HepG2 (cell line): ENCODE measurements at regions not wholly inside any gene's neighbourhood (a gene's known extent, or its start where the extent isn't known, plus 50 kb on each side); places are given as distances from the start of the nearest gene placed in this dataset.
A peak's percentile ranks its signal among the peaks of the same experiment; 100 is the strongest.

Experiments used
- ATAC-seq: fragments of 200-7000 bp; cut with Tn5 transposase; 3 replicates; pipeline ENCODE4 v1.9.1; 2020; ENCODE audit warnings: mild to moderate bottlenecking, moderate library complexity
- BruUV-seq: library from RNA; stranded (reverse); fragments of 400-500 nt; replicated peaks from 2 replicates; lab custom pipeline; 2021; lab: Mats Ljungman, UMichigan
- CTCF ChIA-PET: fragments of 300-600 bp; formaldehyde crosslinking; extraction: SDS; loops from one replicate; lab custom pipeline; 2021; ENCODE audit warnings: low total read pairs, inconsistent platforms, low intra/inter-chr PET ratio; lab: Yijun Ruan, JAX
- POLR2A ChIA-PET: fragments of 350-600 bp; sonication (Branson Sonifier 250); formaldehyde crosslinking; loops from one replicate; lab custom pipeline; 2020; ENCODE audit warnings: antibody characterized with exemption, inconsistent platforms; lab: Yijun Ruan, JAX
- DNase-seq: peaks from one replicate; pipeline ENCODE4 v3.0.0-alpha.2; 2015; ENCODE audit warnings: low spot score
- FAIRE-seq: peaks from 3 replicates; lab custom pipeline; 2011; peaks lifted over from hg19 to GRCh38; lab: Jason Lieb, UNC
- H2AFZ ChIP-seq: one replicate; pipeline ENCODE4 v1.6.1; 2011; ENCODE audit warnings: low read length, inconsistent platforms
- H3K27ac ChIP-seq: fragments of 300-600 bp; 3 replicates; pipeline ENCODE4 v1.8.0; 2011; ENCODE audit warnings: mixed run types, mild to moderate bottlenecking, mixed read lengths, low read length, inconsistent platforms; ENCODE audit not compliant: insufficient read depth; ENCODE audit errors: extremely low read length
- H3K27me3 ChIP-seq, 2 experiments: fragments of 200-600 bp in 1 of 2; 2 replicates in 1 of 2; 3 replicates in 1 of 2; pipeline versions ENCODE4 v1.6.0 to v1.8.0; 2011; ENCODE audit warnings: low read length in 2 of 2, mild to moderate bottlenecking in 2 of 2, moderate library complexity in 2 of 2, inconsistent platforms in 1 of 2; ENCODE audit not compliant: insufficient read depth in 2 of 2, control insufficient read depth in 1 of 2
- H3K36me3 ChIP-seq, 2 experiments: fragments of 200-600 bp in 1 of 2; replicated peaks in 1 of 2; 2 replicates in 1 of 2; 3 replicates in 1 of 2; pipeline versions ENCODE4 v1.5.1 to v1.8.0; 2011; ENCODE audit warnings: low read length in 2 of 2, inconsistent platforms in 1 of 2; ENCODE audit not compliant: insufficient read depth in 2 of 2, control insufficient read depth in 1 of 2
- H3K4me1 ChIP-seq: 2 replicates; pipeline ENCODE4 v1.5.1; 2012; ENCODE audit warnings: low read length, inconsistent platforms; ENCODE audit not compliant: insufficient read depth
- H3K4me2 ChIP-seq: 2 replicates; pipeline ENCODE4 v1.6.0; 2011; ENCODE audit warnings: low read depth, low read length, inconsistent platforms
- H3K4me3 ChIP-seq, 3 experiments: fragments of 200-600 bp in 1 of 3; sonication (generic), shearing (Covaris generic) in 1 of 3; replicated peaks in 1 of 3; 2 replicates each; pipeline ENCODE4 v1.5.1; 2011 to 2016; ENCODE audit warnings: low read length in 3 of 3, inconsistent platforms in 2 of 3, low read depth in 2 of 3, mild to moderate bottlenecking in 2 of 3, control low read depth in 1 of 3, mixed read lengths in 1 of 3; ENCODE audit not compliant: insufficient read depth in 1 of 3
- H3K79me2 ChIP-seq: one replicate; pipeline ENCODE4 v1.6.1; 2011; ENCODE audit warnings: low read length, inconsistent platforms; ENCODE audit not compliant: insufficient read depth
- H3K9ac ChIP-seq: 2 replicates; pipeline ENCODE4 v1.6.0; 2011; ENCODE audit warnings: mild to moderate bottlenecking, low read depth, low read length, inconsistent platforms; ENCODE audit not compliant: insufficient read depth
- H3K9me3 ChIP-seq: 2 replicates; pipeline ENCODE4 v1.5.1; 2012; ENCODE audit warnings: mild to moderate bottlenecking, low read length
- H4K20me1 ChIP-seq: 2 replicates; pipeline ENCODE4 v1.6.0; 2011; ENCODE audit warnings: inconsistent platforms, mild to moderate bottlenecking, low read length, moderate library complexity; ENCODE audit not compliant: insufficient read depth
- MAFF ChIP-seq: IDR thresholded peaks from 2 replicates; pipeline ENCODE4 v1.6.1; 2011; ENCODE audit warnings: low read depth, low read length, improper control_type of control experiment
- MAFK ChIP-seq, 2 experiments: IDR thresholded peaks in 1 of 2; conservative IDR thresholded peaks in 1 of 2; 2 replicates each; pipeline ENCODE4 v1.6.1; 2011; ENCODE audit warnings: improper control_type of control experiment in 2 of 2, low read length in 2 of 2
- ZNF660 ChIP-seq: sonication (generic); formaldehyde crosslinking; IDR thresholded peaks from 2 replicates; pipeline ENCODE4 v1.5.1; 2020; ENCODE audit warnings: mild to moderate bottlenecking, low read depth, missing genetic modification reagents, borderline replicate concordance
- WGBS: methylation state at CpG from one replicate; pipeline ENCODE4 v1.1.6; 2017; ENCODE audit warnings: low lambda C conversion rate; 5-methylcytosine and 5-hydroxymethylcytosine counted together
- in situ Hi-C: cut with HindIII; loops from 2 replicates; pipeline ENCODE4 v1.10.0; 2017; ENCODE audit warnings: low pct_unique_long_range_greater_than_20kb; ENCODE audit not compliant: extremely low pct_ligation_motif_present
- intact Hi-C: fragments of 100-400 bp; cut with micrococcal nuclease; formaldehyde crosslinking; loops from one replicate; pipeline ENCODE4 v1.10.0; 2022; ENCODE audit not compliant: unreplicated experiment
- TF ChIP-seq, protein P1 (sequence below): sonication (generic); formaldehyde crosslinking; IDR thresholded peaks from 2 replicates; pipeline ENCODE4 v1.5.1; 2020; ENCODE audit warnings: missing genetic modification reagents, mild to moderate bottlenecking, borderline replicate concordance
- TF ChIP-seq, protein P2 (sequence below), 2 experiments: fragments of 450-650 bp in 1 of 2; sonication (generic) in 1 of 2; formaldehyde crosslinking in 1 of 2; IDR thresholded peaks; 2 replicates each; pipeline versions ENCODE4 v1.6.1 to v1.8.0; 2016 to 2022; ENCODE audit warnings: antibody characterized with exemption in 1 of 2, mild to moderate bottlenecking in 1 of 2, missing genetic modification reagents in 1 of 2

DNA sequence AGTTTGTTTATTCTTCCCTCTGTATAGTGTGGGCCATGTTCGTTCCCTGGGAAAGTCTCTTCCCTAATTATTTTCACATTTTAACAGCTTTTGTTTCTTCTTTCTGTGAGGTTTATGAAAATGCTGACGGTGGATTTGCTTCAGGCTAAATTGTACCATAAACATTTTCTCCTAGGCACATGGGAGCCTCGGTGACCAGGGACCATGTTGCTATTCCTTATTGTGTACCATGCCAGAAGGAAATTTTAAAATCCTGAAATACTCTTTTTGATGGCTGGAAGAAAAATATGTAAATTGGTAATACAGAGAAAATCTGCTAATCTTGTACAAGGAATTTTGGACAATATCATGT lies 230.1 kb upstream of the JUN start:
- in situ Hi-C loops = no loop called here
- 41% methylated on average over 3 of the region's 3 CpGs for WGBS

More for the DNA sequence above, 230.1 kb upstream of the JUN start:
- Histone ChIP-seq H3K9me3 (0 out of 2 replicates have a peak, but pooled peaks cover 4% of the 10 kb centered on the region), H3K4me2 (peak overlapping the region; percentile 14; the same call in 1 of the 2 replicates), H3K79me2 (no peaks in the 10 kb centered on the region), H4K20me1 (no peaks in the 10 kb centered on the region), H3K4me1 (no peaks in the 10 kb centered on the region), H2AFZ (no peak overlapping the region), H3K27me3 (peaks cover 3 to 39% of the 10 kb centered on the region in 2 experiments; a peak in 2 of 5 replicates), H3K36me3 (no peaks in the 10 kb centered on the region), H3K4me3 (no peak overlapping the region), H3K9ac (no peak overlapping the region), H3K27ac (no peak overlapping the region)
- FAIRE-seq (no peak), ATAC-seq (no peak), DNase-seq (no peak)
- POLR2A ChIA-PET = no interaction called here
- BruUV-seq = no TSS peak
- intact Hi-C loops = no loop called here
- peak; percentile 56; the same call in 1 of the 2 replicates for TF ChIP-seq MAFF
- TF ChIP-seq, protein P1, sequence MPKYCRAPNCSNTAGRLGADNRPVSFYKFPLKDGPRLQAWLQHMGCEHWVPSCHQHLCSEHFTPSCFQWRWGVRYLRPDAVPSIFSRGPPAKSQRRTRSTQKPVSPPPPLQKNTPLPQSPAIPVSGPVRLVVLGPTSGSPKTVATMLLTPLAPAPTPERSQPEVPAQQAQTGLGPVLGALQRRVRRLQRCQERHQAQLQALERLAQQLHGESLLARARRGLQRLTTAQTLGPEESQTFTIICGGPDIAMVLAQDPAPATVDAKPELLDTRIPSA (CRISPR knock-in tag) = no peak
- TF ChIP-seq, protein P2, sequence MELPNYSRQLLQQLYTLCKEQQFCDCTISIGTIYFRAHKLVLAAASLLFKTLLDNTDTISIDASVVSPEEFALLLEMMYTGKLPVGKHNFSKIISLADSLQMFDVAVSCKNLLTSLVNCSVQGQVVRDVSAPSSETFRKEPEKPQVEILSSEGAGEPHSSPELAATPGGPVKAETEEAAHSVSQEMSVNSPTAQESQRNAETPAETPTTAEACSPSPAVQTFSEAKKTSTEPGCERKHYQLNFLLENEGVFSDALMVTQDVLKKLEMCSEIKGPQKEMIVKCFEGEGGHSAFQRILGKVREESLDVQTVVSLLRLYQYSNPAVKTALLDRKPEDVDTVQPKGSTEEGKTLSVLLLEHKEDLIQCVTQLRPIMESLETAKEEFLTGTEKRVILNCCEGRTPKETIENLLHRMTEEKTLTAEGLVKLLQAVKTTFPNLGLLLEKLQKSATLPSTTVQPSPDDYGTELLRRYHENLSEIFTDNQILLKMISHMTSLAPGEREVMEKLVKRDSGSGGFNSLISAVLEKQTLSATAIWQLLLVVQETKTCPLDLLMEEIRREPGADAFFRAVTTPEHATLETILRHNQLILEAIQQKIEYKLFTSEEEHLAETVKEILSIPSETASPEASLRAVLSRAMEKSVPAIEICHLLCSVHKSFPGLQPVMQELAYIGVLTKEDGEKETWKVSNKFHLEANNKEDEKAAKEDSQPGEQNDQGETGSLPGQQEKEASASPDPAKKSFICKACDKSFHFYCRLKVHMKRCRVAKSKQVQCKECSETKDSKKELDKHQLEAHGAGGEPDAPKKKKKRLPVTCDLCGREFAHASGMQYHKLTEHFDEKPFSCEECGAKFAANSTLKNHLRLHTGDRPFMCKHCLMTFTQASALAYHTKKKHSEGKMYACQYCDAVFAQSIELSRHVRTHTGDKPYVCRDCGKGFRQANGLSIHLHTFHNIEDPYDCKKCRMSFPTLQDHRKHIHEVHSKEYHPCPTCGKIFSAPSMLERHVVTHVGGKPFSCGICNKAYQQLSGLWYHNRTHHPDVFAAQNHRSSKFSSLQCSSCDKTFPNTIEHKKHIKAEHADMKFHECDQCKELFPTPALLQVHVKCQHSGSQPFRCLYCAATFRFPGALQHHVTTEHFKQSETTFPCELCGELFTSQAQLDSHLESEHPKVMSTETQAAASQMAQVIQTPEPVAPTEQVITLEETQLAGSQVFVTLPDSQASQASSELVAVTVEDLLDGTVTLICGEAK (IDR thresholded peaks at IDR 0.05) = no peak
- TF ChIP-seq, protein P2 (CRISPR knock-in tag; IDR thresholded peaks at IDR 0.05) = no peak
- TF ChIP-seq ZNF660 (CRISPR knock-in tag) = no peak
- peak; percentile 23 to 71; a peak in 2 of 4 replicates for TF ChIP-seq MAFK (conservative IDR thresholded peaks at IDR 0.05 in 1 of 2, IDR thresholded peaks at IDR 0.05 in 1 of 2; ENCODE audit: low read length in 2 of 2)
- CTCF ChIA-PET = no interaction called here
